Mucosa of gallbladder (tissue), 1 donor: ENCODE measurements at regions not wholly inside any gene's neighbourhood (a gene's known extent, or its start where the extent isn't known, plus 50 kb on each side); places are given as distances from the start of the nearest gene placed in this dataset.

Experiments used
- DNase-seq: peaks from one replicate; pipeline ENCODE4 v3.0.0-alpha.2; 2020; ENCODE audit warnings: low spot score
- donor health status: DM: no; HTN: no; CAD: no.

DNA sequence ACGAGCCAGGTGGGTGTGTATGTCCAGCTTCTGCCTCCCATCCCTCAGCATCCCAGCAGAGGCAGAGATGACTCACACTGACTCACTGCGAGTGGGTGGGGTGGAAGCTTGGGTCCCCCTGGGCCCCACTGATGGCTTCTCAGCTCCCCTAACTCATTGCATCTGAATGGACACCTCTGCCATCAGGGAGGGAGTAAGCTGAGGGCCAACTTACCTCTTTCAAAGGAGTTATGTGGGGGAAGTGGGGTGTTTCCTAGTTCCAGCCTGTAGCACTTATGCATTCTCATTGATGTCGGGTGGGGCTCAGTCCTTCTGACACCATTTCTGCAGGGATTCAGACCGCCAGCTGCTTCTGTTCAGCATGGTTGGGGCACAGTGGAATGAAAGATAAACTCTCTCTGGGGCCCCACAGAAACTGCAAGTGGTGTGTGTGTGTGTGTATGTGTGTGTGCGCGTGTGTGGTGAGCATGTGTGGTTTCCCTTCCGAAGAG, 1425.8 kb downstream of the TBC1D22A start:
- DNase-seq: no peak

DNA sequence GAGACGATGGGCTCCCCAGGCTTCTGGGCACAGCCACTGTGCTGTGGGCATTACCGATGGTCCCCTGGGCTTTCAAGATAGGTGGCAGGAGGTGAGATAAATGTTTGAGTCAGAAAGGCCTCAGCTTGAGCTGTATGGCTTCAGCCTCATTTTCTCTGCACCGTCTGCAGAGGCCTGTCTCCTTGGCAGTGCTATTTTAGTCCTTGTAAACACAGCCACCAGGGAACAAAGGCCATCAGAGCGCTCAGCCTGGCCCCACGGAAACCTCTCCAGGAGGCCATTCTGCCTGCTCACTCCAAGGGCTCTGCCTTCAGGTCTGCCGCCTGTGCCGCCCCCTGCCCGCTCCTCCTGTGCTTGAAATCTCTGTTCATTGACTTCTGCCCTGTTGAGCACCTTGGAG, 1424.9 kb downstream of the TBC1D22A start:
- DNase-seq: no peak

DNA sequence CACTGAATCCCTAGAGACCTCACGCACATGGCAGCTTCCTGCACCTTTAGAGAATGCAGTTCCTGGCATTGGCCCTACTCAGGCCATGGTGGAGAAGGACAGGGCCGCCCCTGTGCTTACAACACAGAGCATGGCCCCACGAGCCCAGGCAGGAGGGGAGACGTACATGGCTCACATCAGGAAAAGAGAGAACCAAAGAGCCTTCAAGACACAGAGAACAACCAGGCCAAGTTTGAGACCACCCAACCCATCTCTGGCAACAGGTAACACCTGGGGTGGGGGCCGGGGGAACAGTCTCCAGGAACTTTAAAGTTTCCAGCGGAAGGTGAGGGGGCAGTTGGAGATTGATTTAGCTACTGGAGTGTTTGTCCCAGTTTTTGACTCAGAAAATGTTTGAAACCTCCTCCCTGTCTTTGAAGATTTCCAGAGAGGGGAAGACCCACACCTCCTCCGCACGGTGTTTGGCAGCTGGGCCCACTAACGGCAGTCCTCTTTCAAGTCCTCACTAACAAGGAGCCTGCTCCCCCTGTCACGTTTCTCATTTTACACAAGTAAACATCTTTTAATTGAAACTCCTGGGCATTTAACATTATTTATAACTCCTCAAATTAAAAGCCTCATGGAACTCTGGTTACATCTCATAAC, 1423.8 kb downstream of the TBC1D22A start:
- no peak for DNase-seq

DNA sequence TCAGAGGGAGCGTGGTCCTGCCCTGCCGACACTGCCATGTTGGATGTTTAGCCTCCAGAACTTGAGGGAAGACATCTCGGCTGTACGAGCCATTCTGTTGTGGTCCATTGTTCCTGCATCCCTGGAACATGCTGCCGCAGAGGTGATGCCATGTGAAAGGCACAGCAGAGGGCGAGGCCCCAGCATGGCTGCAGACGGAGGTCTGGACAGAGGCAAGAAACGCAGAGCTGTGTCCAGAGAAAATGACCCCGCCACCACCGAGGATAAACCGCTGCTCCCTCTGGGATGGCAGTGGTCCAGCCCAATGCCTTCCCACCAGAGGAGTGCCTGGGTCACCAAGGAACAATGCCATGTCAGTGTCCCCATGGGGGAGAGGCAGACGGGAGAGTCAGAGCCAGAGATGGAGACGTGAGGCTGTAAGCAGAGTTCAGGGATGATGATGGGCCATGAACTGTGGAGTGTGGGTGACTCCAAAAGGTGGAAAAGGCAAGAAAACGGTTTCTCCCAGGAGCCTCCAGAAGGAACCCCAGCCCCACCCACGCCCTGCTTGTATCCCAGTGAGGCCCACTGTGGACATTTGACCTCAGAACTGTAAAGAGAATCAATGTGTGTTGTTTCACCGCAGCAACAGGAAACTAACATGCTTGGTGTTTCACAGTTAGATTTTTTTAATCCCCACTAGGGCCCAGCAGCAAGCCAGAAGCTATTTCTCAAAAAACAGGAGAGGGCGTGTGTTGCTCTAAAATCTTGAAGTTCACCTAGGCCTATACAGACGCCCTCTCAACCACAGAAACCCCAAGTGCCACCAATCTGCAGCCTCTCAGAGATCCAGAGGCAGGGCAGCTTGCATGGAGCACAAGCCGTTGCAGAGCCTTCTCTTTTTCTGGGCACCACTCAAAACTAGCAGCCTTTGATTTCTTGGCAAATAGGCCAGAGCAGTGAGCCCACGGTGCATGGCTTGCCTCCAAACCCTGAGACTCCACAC, 1422.9 kb downstream of the TBC1D22A start:
- no peak for DNase-seq

DNA sequence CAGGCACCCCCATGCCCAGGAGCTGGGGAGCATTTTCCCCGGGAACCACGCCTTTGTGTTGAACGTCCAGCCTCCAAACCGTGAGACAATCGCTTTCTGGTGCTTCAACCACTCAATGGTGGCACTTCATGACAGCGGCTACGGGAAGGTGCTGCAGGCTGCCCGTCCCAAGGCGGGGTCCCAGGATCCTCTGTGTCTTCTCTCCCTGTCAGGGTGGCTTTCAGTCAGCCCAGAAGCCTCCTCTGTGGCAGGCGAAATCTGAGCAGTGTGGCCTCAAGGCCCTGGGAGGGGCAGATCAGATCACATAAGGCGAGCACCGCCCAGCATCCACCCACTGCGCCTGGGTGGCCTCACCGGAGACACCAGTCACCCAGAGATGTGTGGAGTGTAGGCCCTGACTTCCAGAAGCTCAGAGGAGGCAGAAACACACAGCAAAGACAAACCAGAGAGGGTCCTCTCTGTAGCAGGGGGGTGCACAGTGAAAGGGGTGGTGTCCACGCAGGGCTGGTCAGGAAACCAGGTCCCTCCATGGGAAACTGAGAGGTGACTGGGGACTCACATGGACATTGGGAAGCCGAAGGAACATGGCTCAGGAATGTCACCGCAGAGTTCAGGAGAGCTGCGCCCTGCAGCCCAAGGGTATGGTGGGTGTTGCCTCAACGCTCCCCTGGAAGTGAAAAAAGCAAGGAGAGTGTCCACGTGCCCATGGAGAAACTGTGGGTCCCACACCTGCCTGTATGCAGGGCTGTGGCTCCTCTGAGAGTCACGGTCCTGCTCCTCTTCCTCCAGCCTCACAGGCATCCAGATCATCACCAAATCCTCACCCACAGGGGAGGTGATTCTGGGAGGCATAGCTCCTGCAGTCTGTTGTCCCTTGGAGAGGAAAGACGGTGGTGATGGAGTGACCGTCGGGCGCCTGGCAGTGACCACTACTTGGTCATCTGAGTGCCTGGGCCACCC, 1420.7 kb downstream of the TBC1D22A start:
- no peak for DNase-seq

DNA sequence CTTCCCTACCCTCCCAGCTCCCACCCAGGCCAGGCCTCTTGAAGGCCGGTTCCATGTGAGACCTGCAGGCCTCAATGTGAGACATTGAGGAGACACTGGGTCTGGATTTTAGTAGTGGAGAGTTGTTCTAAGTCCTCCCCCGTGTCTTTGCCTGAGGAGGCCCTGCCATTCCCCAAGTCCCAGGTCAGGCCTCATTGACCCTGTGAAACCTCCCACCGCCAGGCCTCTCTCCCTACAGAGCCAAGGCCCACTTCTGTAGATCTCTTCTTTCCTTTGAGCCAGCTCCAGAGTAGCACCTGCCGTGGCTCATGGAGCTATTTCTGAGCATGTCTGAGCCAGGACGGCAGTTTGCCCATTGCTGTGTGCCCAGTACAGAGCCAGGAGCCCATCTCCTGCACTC, 1419.6 kb downstream of the TBC1D22A start:
- DNase-seq: no peak

DNA sequence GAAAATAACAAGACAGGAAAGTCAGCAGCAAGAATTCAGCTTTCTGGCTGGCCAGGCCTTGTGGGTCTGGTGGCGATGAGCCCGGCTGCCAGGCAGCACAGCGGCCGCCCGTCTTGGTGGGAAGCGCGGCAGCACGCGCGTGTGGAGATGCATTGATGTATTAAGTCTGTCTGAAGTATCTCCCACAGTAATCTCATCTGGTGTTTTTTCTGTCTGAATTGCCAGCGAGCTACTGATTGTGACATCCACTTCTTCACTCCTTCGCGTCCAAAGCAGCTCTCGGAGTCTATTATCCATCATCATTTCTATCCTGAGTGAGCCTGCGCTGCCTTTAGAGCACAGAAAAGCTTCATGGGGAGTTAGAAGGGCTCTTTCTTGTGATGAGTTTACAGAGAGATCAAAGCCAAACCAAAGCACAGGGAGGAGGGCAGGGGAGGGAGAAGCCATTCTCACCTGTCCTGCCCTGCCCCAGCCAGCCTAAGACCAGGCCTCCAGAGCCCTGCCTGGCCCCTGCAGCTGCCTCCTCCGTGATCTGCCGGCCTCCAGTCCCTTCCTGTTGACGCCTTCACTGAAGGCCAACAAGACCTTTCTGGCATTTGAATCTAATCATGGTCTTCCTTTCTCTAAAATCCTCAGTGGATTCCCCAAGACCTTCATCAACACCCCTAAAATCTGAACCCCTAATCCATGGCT, 1419.0 kb downstream of the TBC1D22A start:
- no peak for DNase-seq

DNA sequence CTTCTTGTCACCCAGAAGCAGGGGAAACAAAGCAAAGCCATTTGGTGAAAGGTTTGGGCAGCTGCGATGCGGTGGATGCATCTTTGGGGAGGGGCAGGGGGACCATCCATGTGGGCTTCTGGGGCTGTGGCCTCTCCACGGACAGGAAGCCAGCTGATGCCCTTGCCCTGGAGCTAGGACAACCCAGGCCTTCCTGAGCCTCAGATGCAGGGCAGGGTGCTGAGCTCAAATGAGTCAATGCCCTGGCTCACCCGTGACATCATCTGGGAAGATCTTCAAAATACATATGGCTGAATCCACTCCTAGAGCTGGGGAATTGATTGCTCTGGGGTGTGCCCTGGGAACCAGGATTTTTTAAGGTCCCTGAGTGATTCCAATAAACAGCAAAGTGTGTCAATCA, 1418.2 kb downstream of the TBC1D22A start:
- DNase-seq: no peak

DNA sequence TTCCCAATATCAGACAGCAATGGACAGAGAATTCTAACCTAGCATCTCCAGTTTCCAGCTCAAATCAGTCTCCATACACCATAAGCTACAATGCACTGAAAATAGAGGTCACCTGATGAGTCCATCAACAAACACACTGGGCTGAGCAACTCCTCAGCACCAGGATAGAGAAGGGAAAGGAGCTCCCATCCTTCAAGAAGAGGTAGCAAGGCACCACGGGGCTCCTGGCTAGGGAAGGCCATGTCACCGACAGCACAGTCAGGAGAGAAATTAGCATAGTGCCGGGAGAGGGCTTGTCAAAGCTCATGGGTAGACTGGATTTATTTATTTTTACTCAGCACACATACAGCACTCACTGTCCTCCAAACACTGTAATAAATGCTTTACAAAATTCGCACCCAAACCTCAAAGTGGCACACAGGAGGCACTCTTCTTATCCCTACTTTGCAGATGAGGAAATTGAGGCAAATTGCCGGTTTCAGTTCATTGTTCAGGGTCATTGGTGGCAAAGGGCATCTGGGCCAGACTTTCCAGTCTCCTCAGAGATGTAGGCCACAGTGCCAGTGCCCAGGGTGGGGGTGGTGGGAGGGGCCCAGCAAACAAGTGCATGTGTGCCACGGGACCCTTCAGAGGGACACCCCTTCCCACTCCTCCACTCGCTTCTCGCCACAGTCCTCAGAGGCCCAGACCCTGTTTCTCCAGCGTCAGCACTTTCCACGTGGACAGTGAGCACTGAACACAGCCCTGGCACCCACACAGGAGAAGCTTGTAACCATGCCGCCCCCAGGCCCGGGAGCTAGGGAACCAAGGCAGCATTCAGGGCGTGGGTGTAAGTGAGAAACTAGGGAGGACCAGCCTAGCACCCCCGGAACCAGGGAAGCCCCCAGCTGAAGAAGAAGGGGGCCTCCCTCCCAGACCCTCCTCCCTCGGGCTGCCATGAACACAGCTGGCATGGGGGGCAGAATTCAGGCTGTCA, 1417.4 kb downstream of the TBC1D22A start:
- DNase-seq: no peak

DNA sequence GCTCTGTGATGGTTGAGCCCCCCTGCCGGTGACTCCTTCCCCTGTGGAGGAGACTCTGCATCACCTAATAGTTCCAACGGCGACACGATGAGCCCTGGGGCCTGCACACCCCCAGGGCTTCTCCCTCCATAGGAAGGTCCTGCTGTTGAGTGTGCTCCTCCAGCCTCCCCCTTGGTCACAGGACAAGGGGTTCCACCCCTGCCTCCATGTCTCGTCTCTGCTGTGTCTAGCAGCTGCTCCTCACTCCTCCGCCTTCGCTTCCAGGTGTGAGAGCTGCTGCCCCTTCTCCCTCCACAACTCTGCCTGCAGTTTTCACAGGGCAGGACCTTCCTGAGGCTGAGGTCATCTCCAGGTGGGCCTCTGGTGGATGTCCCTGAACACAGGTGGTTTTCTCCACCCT, 1416.1 kb downstream of the TBC1D22A start:
- DNase-seq: no peak

DNA sequence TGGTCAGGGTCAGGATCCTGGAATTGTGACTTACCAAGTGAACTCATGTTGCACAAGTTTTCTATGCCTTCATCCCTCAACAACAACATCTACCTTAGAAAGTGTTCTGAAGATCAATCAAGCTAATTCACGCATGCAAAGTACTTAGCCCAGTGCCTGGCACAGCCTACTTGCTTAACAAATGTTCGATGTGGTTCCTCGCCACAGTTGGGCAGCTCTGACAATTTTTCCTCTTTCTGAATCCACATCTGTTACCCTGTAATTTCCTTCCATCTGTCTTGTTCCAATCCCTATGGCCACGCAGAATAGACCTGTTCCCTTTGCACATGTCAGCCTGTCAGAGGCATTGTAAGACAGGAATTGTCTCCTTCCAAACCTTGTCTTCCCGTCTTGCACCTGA, 1415.2 kb downstream of the TBC1D22A start:
- no peak for DNase-seq

DNA sequence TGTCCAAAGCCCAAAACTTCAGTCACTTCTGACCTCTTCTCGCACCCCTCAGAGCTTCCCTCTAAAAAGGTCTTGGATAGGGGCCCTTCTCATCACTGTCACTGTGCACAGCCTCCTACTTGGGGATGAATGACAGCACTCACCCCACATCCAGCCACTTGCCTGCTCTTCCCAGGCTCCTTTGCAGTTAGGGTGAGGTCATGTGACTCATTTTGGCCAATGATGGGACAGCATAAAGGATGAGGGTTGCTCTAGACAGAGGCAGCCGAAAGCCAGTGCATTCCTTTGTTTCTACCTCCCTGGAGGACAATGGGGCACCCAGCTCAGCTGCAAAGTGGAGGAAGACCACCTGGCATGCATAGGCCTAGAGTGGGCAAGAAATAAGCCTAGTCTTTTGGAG, 1413.3 kb downstream of the TBC1D22A start:
- no peak for DNase-seq

DNA sequence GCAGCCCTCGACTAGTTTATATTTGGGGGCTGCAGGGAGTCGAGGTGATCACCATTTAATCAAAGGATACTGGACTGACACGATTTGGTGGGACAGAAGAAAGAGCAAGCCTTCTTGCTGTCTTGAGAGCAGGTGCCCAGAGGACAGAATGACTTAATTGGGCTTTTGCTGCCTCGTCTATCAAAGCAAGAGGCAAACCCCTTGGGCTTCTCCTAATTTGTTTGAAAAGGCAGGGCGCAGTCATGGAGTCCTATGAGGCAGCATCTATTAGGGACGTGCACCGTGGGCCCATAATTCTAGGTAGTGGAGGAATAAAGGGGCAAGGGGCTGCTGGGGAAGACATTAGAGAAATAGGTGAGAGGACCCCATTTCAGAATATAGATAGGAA, 1411.3 kb downstream of the TBC1D22A start:
- no peak for DNase-seq

DNA sequence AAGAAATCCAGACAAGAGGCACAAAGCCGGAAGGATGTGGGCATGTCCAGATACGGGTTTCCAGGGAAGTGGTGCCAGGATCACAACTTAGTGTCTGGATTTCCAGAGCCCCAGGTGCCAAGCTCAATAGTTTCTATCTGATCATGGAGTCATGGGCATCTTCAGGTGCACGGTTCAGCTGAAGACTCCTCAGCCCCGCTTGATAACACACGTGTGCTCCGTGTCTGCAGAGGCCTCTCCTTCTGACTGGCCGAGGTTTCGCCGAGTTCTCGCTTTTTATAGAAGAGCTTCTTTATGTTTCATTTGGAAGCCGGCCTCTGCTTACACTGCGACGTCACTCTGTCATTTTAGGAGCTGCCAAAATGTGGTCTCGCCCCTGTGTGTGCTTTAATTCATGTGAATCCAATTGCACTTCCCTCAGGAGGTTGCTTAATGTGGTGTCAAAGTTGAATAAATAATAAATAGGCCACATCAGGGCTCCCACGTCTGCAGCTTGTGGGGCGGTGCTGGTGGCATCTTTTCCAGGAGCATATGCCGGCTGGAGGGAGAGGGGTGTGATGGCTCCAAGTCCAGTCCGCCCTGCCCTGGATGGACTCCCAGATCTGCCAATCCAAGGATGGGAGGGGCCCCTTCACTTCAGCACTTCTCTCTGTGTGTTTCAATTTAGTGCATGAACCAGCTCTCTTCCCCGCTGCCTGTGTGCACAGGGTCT, 1410.8 kb downstream of the TBC1D22A start:
- DNase-seq: no peak

DNA sequence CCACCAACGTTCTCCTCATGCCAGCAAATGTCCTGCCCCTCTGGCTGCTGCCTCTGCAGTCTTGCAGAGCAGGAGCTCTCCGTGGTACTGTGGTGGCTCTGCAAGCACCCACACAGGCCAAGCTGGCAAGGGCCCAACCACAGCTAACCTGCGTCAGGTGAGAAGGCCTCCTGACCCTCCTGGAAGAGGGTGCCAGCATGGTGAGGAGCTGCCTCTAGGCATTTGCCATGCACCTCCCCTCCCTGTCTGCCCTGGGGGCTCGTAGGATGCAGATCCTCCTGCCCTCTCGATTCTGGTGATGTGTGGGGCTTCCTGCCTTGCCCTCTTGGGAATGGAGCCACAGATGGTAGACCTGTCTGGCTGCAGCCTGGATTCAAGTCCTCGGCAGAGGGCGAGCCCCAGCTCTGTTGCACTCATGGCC, 1408.8 kb downstream of the TBC1D22A start:
- no peak for DNase-seq

DNA sequence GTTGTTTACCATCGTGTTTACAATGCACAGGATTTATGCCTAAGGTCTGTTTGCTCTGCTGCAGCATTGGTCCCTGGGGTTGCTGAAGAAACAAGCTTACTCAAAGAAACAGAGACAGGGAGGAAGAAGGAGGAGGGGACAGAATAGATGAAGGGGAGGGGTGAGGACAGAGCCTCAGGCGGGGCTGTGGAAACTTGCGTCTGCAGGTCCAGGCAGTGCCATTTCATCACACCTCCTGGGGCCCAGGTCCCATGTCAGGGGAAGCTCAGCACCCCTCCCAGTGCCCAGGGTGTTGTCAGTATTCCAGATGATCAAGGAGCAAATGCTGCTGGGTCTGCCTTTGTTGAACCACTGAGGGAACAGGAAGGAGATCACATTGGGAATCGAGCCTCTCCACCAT, 1406.8 kb downstream of the TBC1D22A start:
- DNase-seq: no peak

DNA sequence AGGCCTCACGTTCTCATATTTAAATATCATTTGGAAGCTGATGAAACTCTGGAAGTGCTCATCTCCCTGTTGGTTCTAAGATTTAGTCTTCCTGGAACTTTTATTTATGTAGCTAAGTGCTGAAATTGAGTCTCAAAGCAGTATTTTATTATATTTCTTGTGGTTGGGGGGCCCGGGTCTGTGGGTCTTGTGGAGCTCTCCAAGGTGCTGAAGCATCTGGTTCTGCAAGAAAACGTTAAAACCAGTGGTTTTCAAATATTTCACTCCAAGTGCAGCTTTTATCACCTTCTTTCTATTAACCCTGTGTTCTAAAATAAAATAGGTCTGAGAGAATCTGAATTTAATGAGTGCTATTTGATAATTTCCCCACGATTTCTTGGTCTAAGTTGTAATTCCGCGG, 1404.8 kb downstream of the TBC1D22A start:
- DNase-seq: no peak

DNA sequence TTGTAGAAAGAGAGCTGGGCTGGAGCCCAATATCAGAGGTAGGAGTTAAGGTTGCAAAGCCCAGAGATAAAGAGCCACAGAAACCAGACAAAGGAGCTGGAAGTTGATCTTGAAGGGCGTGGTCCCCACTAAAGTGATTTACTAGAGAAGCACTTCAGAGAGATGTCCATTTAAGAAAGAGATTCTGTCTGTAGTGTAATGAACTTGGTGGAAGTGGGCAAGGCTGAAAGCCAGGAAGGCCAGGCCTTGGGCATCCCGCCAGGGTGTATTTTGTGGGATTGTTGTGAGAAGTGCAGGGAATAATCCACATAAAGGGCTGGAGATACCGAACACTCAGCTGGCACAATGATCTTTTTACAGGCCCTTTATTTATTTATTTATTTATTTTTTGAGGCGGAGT, 1398.8 kb downstream of the TBC1D22A start:
- no peak for DNase-seq

DNA sequence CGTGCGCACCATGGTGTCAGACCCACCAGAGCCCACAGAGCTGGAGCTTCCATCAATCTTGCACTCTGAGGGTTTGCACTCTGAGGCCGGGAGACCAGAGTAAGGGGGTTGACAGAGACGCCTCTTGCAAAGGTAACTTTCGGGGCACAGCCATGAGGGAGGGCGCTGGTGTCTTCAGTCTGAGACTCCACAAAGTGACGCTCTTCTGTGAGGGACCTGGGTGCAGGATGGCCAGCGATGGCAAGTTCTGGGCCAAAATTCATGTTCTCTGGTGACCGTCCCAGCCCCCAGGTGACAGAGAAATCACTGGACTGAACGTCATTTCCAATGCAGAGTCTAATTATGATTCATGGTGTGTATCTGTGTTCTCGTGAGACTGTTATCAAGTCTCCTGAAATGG, 1395.2 kb downstream of the TBC1D22A start:
- DNase-seq: no peak
